NCI-H187 treated with DMSO at 0.1 percent for 48 hours (cell line): ENCODE measurements at regions not wholly inside any gene's neighbourhood (a gene's known extent, or its start where the extent isn't known, plus 50 kb on each side); places are given as distances from the start of the nearest gene placed in this dataset.
"Not testable (repeated sequence)": the region's sequence is repeated elsewhere in the genome, so short reads cannot be mapped to it uniquely, and the experiment has no call there.

Experiments
- DNase-seq: peaks from one replicate; lab custom pipeline; 2025; lab: John Stamatoyannopoulos, UW

DNA sequence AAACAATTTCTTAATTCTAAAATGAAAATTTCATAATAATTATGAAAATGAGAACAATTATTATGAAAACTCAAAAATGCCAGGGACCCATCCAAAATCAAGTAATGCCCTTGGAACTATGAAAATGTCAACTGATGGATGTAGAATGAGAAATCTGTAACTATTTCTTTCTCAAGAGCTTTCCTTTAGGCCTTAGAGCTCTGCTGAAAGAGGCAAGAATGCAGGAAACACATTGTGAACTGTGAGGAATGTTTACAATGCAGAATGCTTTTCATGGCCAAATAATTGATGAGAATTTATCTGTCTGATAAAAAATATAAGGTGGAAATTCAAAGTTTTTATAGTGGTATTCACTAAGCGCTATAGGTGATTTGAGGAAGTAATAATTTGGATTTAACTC is 207.1 kb upstream of the PCDH18 start:
- no peak for DNase-seq

DNA sequence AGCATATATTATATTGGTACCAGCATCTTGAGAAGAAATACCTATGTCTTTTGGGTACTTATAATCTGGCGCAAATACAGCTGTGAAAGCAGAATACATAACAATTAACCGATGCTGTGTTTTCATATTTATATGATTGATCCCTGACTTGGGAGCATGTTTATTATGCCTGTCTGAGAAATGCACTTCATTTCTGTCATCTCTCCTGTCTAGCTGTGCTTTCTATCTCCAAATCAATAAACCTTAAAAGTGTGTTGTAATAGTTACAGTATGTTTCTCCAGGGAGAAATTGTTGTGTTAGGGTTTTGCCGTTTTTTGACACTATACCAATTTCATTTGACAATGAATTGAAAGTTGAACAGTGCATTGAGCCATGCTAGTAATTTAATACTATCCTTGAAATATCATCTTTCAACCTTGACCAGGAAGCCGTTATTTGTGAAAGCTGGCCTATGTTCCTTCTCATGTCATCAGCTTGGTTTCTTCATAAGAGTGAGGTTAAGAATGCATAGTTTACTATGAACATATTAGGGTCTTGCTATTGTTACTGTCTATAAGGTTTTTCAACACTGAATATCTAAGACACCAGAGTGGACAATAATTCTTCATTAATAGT is 206.2 kb upstream of the PCDH18 start:
- DNase-seq = no peak

GRCh38 chr4:137735561-137736104 is 203.3 kb upstream of the PCDH18 start:
- no peak for DNase-seq

GRCh38 chr4:137733174-137734141 is 201.2 kb upstream of the PCDH18 start:
- not testable (repeated sequence) for DNase-seq

GRCh38 chr4:137722910-137723309 is 190.6 kb upstream of the PCDH18 start:
- DNase-seq = no peak

- DNase-seq = no peak
These were observed 179.2 kb upstream of the PCDH18 start for GRCh38 chr4:137711502-137711901.

GRCh38 chr4:137707626-137708025 is 175.3 kb upstream of the PCDH18 start:
- no peak for DNase-seq

- DNase-seq = no peak
These were observed 174.9 kb upstream of the PCDH18 start for GRCh38 chr4:137707102-137707620.

DNA sequence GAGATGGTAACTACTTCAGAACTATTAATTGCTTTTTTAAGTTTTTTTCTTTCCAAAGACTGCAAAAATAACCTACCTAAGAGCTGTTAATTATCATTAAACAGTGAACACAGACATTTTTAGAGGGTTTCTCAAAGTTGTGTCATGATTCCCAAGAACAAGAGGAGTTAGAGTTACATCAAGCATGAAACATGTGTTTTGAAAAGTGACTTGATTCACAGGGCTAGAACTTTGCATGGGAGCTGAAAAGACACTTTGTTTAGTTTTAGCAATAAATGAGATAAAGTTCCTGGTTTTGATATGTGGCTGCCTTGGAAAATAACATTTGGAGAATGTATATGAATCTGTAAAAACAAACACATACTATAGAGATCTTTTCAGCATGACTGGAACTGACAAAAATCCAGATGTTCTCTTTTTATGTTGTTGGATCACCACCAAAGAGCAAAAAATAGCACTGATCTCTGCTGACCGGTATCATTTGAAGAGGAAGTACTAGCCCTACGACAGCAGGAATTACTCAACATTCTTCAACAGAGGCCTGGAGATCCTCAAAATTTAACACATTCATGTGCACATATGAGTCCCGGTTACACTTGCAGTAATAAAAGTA is 173.0 kb upstream of the PCDH18 start:
- DNase-seq = no peak

- no peak for DNase-seq
These were observed 170.9 kb upstream of the PCDH18 start for GRCh38 chr4:137703195-137703594.

GRCh38 chr4:137702512-137702911 is 170.2 kb upstream of the PCDH18 start:
- DNase-seq = no peak

GRCh38 chr4:137701401-137701800 is 169.1 kb upstream of the PCDH18 start:
- no peak for DNase-seq

DNA sequence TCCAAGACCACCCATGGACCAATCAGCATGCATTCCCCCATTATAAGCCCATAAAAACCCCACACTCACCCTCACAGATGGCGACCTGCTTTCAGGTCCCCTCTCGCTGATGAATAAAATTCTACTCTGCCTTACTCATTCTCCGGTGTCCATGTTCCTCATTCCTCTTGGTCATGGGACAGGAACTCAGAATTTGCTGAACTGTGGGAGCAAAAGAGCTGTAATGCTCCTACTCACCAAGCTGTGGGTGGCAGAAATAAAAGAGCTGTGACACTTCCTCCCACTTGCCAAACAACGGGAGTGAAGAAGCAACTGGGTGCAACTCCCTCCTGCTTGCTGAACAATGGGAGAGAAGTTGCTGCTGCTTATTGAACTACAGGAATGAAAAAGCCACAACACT is 168.5 kb upstream of the PCDH18 start:
- no peak for DNase-seq

GRCh38 chr4:137700072-137700471 is 167.8 kb upstream of the PCDH18 start:
- no peak for DNase-seq

- no peak for DNase-seq
These were observed 161.8 kb upstream of the PCDH18 start for GRCh38 chr4:137694138-137694537.

DNA sequence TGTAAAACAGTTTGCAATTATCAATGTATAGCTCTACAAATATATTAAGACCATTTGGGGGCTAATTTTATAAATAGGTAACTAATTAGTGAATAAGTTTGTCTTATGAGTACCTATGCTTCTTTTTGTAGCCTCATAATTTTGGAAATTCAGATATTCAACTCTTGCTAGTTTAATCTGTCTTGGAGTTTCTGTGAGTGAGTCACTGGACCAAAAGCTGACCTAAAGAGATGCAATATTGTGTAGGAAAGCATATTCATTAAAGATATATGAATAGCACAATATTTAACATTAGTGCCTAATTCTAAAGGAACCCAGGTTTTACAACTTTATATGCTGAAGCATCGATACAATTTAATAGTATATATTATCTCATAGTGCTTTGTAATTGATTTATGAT is 161.3 kb upstream of the PCDH18 start:
- no peak for DNase-seq

- DNase-seq = no peak
These were observed 159.9 kb upstream of the PCDH18 start for GRCh38 chr4:137692205-137692604.

GRCh38 chr4:137688651-137689050 is 156.4 kb upstream of the PCDH18 start:
- DNase-seq = no peak

DNA sequence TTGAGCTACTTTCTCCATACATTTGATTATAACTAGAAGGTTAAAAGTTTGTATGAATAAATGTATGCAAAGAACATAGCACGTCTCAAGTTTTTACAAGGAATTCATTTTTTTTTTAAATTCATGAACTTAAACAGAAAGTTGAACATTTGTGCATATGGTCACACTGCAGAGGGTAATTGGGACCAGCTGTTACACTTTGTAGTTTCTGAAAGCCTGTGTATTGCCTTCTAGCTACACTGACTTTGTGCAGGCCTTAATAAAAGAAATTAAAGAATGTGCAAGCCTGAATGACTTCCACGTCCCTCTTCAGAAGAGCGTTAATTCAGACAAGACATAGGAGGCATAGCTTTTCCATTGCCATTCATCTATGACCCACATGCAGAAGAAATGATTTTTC is 153.1 kb upstream of the PCDH18 start:
- DNase-seq = no peak

- DNase-seq = no peak
These were observed 148.8 kb upstream of the PCDH18 start for GRCh38 chr4:137681081-137681480.

DNA sequence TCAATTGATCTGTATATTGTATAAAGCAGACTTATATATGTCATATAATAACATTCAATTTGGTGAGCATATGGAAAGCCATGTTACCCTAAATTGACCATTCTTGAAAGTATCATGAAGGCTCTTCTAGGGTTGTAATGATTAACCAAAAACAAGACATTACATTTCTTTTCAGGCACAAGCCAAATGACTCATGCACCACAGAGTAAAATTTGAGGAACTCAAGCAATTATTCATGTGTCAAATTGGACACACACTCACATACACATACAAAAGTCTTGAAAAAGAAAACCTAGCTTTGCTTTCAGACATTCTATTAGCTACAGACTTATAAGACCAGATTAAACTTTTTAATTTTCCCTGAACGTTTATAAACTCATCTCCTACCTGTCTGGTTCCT is 146.5 kb upstream of the PCDH18 start:
- no peak for DNase-seq

DNA sequence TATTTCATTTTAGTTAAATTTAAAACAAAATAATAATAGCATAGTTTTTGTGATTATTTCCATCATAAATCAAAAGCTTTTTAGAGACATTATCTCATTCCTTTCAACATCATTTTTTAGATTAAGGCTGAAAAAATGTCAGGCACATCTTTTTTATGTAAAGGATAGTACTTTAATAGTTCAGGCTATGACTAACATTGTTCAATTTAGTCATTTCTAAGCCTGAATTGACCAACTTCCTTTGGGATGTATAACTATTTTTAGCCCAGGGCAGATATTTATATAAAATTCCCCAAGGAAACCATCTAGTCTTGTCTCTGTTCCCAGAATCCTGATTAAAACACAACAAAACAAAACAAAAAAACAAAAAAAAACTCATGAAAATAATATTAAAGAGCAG is 145.6 kb upstream of the PCDH18 start:
- DNase-seq = no peak
